Loucy (cell line): ENCODE measurements at regions not wholly inside any gene's neighbourhood (a gene's known extent, or its start where the extent isn't known, plus 50 kb on each side); places are given as distances from the start of the nearest gene placed in this dataset.

Source experiments
- H2AFZ ChIP-seq: fragments of 200-600 bp; sonication (generic); 2 replicates; pipeline ENCODE4 v1.6.0; 2016; ENCODE audit warnings: antibody characterized with exemption, mild to moderate bottlenecking, low read length, moderate library complexity
- H3F3A ChIP-seq: fragments of 200-600 bp; 2 replicates; pipeline ENCODE4 v1.6.0; 2016; ENCODE audit warnings: antibody characterized with exemption, low read depth, mild to moderate bottlenecking
- H3K27me3 ChIP-seq: fragments of 200-600 bp; sonication (generic); 2 replicates; pipeline ENCODE4 v1.6.1; 2014; ENCODE audit warnings: low read length, mild to moderate bottlenecking; ENCODE audit not compliant: insufficient read depth, poor library complexity, severe bottlenecking
- H3K36me3 ChIP-seq: fragments of 200-600 bp; sonication (generic); 2 replicates; pipeline ENCODE4 v1.6.1; 2016; ENCODE audit warnings: low read length; ENCODE audit not compliant: insufficient read depth
- H3K4me1 ChIP-seq: fragments of 200-600 bp; sonication (generic); 2 replicates; pipeline ENCODE4 v1.5.1; 2014; ENCODE audit warnings: low read length, mild to moderate bottlenecking; ENCODE audit not compliant: insufficient read depth, poor library complexity, severe bottlenecking
- H3K4me2 ChIP-seq: fragments of 200-600 bp; sonication (generic); 2 replicates; pipeline ENCODE4 v1.6.0; 2014; ENCODE audit warnings: antibody characterized with exemption, low read length, low read depth, mild to moderate bottlenecking; ENCODE audit not compliant: poor library complexity, severe bottlenecking
- H3K4me3 ChIP-seq: fragments of 200-600 bp; sonication (generic); 2 replicates; pipeline ENCODE4 v1.5.1; 2014; ENCODE audit warnings: low read length, mild to moderate bottlenecking, mixed read lengths; ENCODE audit not compliant: poor library complexity, severe bottlenecking
- H3K79me2 ChIP-seq: fragments of 200-600 bp; sonication (generic); 2 replicates; pipeline ENCODE4 v1.6.1; 2014; ENCODE audit warnings: low read length; ENCODE audit not compliant: insufficient read depth
- H3K9ac ChIP-seq: fragments of 200-600 bp; sonication (generic); 2 replicates; pipeline ENCODE4 v1.6.0; 2014; ENCODE audit warnings: mild to moderate bottlenecking, low read depth, low read length, moderate library complexity; ENCODE audit not compliant: poor library complexity, severe bottlenecking
- H3K9me2 ChIP-seq: fragments of 200-600 bp; sonication (generic); replicated peaks from 2 replicates; pipeline ENCODE4 v1.6.1; 2016; ENCODE audit warnings: low read depth, low read length, mixed read lengths
- H3K9me3 ChIP-seq: fragments of 200-600 bp; sonication (generic); 2 replicates; pipeline ENCODE4 v1.6.1; 2014; ENCODE audit warnings: mild to moderate bottlenecking, antibody characterized with exemption, low read length, low read depth; ENCODE audit not compliant: insufficient read depth
- H4K20me1 ChIP-seq: fragments of 200-600 bp; sonication (generic); 2 replicates; pipeline ENCODE4 v1.6.0; 2014; ENCODE audit warnings: antibody characterized with exemption, low read length, mild to moderate bottlenecking; ENCODE audit not compliant: insufficient read depth, poor library complexity, severe bottlenecking
- EZH2phosphoT487 ChIP-seq: fragments of 200-600 bp; IDR thresholded peaks from 2 replicates; pipeline ENCODE4 v1.6.1; 2018; ENCODE audit warnings: antibody characterized with exemption, mild to moderate bottlenecking, moderate library complexity, borderline replicate concordance
- TF ChIP-seq, protein P1 (sequence below): fragments of 200-600 bp; sonication (generic); conservative IDR thresholded peaks from 2 replicates; pipeline ENCODE4 v1.5.1; 2014; ENCODE audit warnings: mild to moderate bottlenecking, antibody characterized with exemption, low read length

DNA sequence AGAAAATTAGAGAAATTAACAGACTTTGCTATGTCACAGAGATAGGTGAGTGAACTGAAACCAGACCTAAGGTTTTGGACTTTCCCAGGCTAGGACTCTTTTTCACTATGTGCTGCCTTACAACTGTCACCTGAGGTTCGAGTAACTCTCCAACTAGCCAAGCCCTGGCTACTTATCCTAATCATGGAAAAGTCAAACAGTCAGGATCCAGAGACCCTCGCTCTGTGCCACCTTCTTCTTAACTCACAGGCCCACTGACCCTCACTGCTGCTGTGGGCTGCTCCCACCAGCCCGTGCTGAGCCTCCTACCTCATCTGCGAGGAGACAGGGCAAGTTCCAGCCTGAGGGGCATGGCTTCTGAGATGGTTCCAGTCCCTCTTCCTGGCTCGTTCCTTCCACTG lies 211.4 kb upstream of the KLF14 start:
- Histone ChIP-seq H3K27me3 (no peaks in the 10 kb centered on the region), H4K20me1 (peaks cover 15% of the 10 kb centered on the region), H3K9ac (no peak overlapping the region), H3K36me3 (peaks cover 25% of the 10 kb centered on the region; the same call in 1 of the 2 replicates), H3K4me1 (no peaks in the 10 kb centered on the region), H3K4me2 (no peak overlapping the region), H3K9me2 (no peaks in the 10 kb centered on the region), H3K79me2 (peaks cover 46% of the 10 kb centered on the region), H2AFZ (no peak overlapping the region), H3K9me3 (no peaks in the 10 kb centered on the region), H3K4me3 (no peak overlapping the region), H3F3A (no peaks in the 10 kb centered on the region)
- TF ChIP-seq, protein P1, sequence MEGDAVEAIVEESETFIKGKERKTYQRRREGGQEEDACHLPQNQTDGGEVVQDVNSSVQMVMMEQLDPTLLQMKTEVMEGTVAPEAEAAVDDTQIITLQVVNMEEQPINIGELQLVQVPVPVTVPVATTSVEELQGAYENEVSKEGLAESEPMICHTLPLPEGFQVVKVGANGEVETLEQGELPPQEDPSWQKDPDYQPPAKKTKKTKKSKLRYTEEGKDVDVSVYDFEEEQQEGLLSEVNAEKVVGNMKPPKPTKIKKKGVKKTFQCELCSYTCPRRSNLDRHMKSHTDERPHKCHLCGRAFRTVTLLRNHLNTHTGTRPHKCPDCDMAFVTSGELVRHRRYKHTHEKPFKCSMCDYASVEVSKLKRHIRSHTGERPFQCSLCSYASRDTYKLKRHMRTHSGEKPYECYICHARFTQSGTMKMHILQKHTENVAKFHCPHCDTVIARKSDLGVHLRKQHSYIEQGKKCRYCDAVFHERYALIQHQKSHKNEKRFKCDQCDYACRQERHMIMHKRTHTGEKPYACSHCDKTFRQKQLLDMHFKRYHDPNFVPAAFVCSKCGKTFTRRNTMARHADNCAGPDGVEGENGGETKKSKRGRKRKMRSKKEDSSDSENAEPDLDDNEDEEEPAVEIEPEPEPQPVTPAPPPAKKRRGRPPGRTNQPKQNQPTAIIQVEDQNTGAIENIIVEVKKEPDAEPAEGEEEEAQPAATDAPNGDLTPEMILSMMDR = no peak
- TF ChIP-seq EZH2phosphoT487 = no peak

DNA sequence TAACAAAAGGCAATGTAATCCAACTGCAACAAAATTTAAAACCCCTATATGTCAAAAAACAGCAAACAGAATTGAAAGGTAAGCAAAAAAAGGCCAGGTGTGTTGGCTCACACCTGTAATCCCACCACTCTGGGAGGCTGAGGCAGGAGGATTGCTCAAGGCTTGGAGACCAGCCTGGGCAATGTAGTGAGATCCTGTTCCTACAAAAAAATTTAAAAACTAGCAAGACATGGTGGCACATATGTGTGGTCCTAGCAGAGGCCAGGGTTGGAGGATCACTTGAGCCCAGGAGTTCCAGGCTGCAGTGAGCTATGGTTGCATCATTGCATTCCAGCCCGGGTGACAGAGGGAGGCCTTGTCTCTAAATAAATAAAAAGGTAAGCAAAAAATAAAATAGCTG lies 212.1 kb upstream of the KLF14 start:
- H3K79me2 ChIP-seq = peaks cover 49% of the 10 kb centered on the region
- H3K4me2 ChIP-seq = no peak overlapping the region
- H2AFZ ChIP-seq = no peak overlapping the region
- H3F3A ChIP-seq = no peaks in the 10 kb centered on the region
- TF ChIP-seq EZH2phosphoT487 = no peak
- TF ChIP-seq, protein P1 = no peak
- no peak overlapping the region for H3K9ac ChIP-seq
- H3K4me1 ChIP-seq = no peaks in the 10 kb centered on the region
- no peaks in the 10 kb centered on the region for H3K9me3 ChIP-seq
- no peaks in the 10 kb centered on the region for H3K9me2 ChIP-seq
- no peaks in the 10 kb centered on the region for H3K27me3 ChIP-seq
- no peak overlapping the region for H3K4me3 ChIP-seq
- peaks cover 25% of the 10 kb centered on the region; the same call in 1 of the 2 replicates for H3K36me3 ChIP-seq
- peaks cover 15% of the 10 kb centered on the region for H4K20me1 ChIP-seq

DNA sequence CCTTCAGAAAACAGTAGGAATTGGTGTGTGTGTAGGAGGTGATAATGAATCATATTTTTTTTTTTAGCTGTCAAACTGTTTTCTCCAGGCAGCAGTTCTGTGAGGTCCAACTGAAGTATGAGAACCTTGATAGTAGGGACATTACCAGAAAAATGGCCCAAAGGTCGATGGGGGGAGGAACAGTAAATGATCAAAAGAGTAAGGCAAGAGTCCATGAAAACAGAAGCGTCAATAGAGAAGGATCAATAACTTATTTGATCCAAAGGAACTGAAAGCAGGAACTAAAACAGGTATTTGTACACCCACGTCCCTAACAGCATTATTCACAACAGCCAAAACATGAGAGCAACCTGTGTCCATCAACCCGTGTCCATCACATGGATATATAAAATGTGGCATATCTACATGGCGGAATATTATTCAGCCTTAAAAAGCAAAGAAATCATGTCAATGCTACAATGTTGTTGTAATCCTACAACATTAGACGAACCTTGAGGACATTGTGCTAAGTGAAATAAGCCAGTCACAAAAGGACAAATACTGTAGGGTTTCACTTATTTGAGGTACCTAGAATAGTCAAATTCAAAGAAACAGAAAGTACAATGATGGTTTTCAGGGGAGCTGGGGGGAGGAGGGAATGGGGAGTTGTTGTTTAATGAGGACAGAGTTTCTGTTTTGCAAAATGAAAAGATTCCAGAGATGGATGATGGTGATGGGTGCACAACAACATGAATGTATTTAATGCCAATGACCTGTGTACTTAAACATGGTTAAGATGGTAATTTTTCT lies 214.0 kb upstream of the KLF14 start:
- Histone ChIP-seq H3K27me3 (no peaks in the 10 kb centered on the region), H3K4me3 (no peak overlapping the region), H3K9me2 (no peaks in the 10 kb centered on the region), H4K20me1 (peaks cover 15% of the 10 kb centered on the region), H3K79me2 (peaks cover 58% of the 10 kb centered on the region), H3K4me2 (no peak overlapping the region), H3K9me3 (no peaks in the 10 kb centered on the region), H3K4me1 (no peaks in the 10 kb centered on the region), H3K36me3 (peaks cover 25% of the 10 kb centered on the region; the same call in 1 of the 2 replicates), H3K9ac (no peak overlapping the region), H2AFZ (no peak overlapping the region), H3F3A (no peaks in the 10 kb centered on the region)
- TF ChIP-seq, protein P1 = no peak
- TF ChIP-seq EZH2phosphoT487 = no peak
